ENCODE measurements at regions not wholly inside any gene's neighbourhood (a gene's known extent, or its start where the extent isn't known, plus 50 kb on each side); places are given as distances from the start of the nearest gene placed in this dataset.

GRCh38 chr11:30165652-30166051 is 65.2 kb upstream of the FSHB start:
- ATAC-seq = no peak
- TF ChIP-seq CREB5 (CRISPR knock-in tag; IDR thresholded peaks at IDR 0.05; ENCODE audit: low read depth) (no peak), TCF4 (CRISPR knock-in tag; IDR thresholded peaks at IDR 0.05; ENCODE audit: borderline replicate concordance) (no peak), ISL1 (CRISPR knock-in tag; IDR thresholded peaks at IDR 0.05) (no peak), ZC3H10 (CRISPR knock-in tag; IDR thresholded peaks at IDR 0.05) (no peak), ZNF8 (CRISPR knock-in tag; IDR thresholded peaks at IDR 0.05) (no peak), ZNF70 (CRISPR knock-in tag; IDR thresholded peaks at IDR 0.05) (no peak), RARB (CRISPR knock-in tag; IDR thresholded peaks at IDR 0.05) (no peak), SNAI2 (CRISPR knock-in tag; IDR thresholded peaks at IDR 0.05) (no peak), TOX (CRISPR knock-in tag; IDR thresholded peaks at IDR 0.05; ENCODE audit: borderline replicate concordance) (no peak), BACH2 (CRISPR knock-in tag; IDR thresholded peaks at IDR 0.05; ENCODE audit: borderline replicate concordance) (no peak), ZFP3 (CRISPR knock-in tag; IDR thresholded peaks at IDR 0.05) (no peak), GLIS3 (CRISPR knock-in tag; IDR thresholded peaks at IDR 0.05) (no peak), PATZ1 (CRISPR knock-in tag; IDR thresholded peaks at IDR 0.05; ENCODE audit: borderline replicate concordance) (no peak), ARNTL (CRISPR knock-in tag; IDR thresholded peaks at IDR 0.05; ENCODE audit: borderline replicate concordance, low read depth) (no peak), ZFP30 (CRISPR knock-in tag; IDR thresholded peaks at IDR 0.05) (no peak), ESRRG (CRISPR knock-in tag; IDR thresholded peaks at IDR 0.05) (no peak)
- TF ChIP-seq, protein P1, sequence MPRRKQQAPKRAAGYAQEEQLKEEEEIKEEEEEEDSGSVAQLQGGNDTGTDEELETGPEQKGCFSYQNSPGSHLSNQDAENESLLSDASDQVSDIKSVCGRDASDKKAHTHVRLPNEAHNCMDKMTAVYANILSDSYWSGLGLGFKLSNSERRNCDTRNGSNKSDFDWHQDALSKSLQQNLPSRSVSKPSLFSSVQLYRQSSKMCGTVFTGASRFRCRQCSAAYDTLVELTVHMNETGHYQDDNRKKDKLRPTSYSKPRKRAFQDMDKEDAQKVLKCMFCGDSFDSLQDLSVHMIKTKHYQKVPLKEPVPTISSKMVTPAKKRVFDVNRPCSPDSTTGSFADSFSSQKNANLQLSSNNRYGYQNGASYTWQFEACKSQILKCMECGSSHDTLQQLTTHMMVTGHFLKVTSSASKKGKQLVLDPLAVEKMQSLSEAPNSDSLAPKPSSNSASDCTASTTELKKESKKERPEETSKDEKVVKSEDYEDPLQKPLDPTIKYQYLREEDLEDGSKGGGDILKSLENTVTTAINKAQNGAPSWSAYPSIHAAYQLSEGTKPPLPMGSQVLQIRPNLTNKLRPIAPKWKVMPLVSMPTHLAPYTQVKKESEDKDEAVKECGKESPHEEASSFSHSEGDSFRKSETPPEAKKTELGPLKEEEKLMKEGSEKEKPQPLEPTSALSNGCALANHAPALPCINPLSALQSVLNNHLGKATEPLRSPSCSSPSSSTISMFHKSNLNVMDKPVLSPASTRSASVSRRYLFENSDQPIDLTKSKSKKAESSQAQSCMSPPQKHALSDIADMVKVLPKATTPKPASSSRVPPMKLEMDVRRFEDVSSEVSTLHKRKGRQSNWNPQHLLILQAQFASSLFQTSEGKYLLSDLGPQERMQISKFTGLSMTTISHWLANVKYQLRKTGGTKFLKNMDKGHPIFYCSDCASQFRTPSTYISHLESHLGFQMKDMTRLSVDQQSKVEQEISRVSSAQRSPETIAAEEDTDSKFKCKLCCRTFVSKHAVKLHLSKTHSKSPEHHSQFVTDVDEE (CRISPR knock-in tag; IDR thresholded peaks at IDR 0.05) = no peak

DNA sequence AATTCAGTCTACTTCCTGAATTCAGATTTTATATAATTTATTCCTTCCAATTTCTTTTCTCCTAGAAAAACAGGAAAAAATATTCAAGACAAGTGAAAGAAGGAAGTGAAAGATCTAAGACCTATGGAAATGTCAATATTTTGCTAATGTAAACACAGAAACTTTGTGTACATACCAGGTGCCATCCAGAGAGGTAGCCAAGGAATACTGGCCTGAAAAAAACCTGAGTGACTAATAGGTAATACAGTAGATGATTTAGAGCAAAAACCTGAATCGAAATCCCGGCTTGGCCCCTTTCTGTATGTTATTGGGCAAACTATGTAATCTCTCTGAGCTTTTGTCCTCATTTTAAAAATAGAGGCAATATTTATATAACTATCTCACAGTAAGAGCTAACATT is 59.2 kb upstream of the FSHB start:
- TF ChIP-seq ZFP3 (CRISPR knock-in tag; IDR thresholded peaks at IDR 0.05) (no peak), OSR1 (CRISPR knock-in tag; IDR thresholded peaks at IDR 0.05) (no peak), ZC3H10 (CRISPR knock-in tag; IDR thresholded peaks at IDR 0.05) (no peak), ARNTL (CRISPR knock-in tag; IDR thresholded peaks at IDR 0.05; ENCODE audit: borderline replicate concordance, low read depth) (no peak), GLIS3 (CRISPR knock-in tag; IDR thresholded peaks at IDR 0.05) (no peak), ZNF8 (CRISPR knock-in tag; IDR thresholded peaks at IDR 0.05) (no peak), ISL1 (CRISPR knock-in tag; IDR thresholded peaks at IDR 0.05) (no peak), CREB5 (CRISPR knock-in tag; IDR thresholded peaks at IDR 0.05; ENCODE audit: low read depth) (no peak), RARB (CRISPR knock-in tag; IDR thresholded peaks at IDR 0.05) (no peak), ZNF565 (CRISPR knock-in tag; conservative IDR thresholded peaks at IDR 0.05; ENCODE audit: low read depth) (no peak), TCF4 (CRISPR knock-in tag; IDR thresholded peaks at IDR 0.05; ENCODE audit: borderline replicate concordance) (no peak)
- TF ChIP-seq, protein P1 (CRISPR knock-in tag; IDR thresholded peaks at IDR 0.05) = no peak
- ATAC-seq = no peak

DNA sequence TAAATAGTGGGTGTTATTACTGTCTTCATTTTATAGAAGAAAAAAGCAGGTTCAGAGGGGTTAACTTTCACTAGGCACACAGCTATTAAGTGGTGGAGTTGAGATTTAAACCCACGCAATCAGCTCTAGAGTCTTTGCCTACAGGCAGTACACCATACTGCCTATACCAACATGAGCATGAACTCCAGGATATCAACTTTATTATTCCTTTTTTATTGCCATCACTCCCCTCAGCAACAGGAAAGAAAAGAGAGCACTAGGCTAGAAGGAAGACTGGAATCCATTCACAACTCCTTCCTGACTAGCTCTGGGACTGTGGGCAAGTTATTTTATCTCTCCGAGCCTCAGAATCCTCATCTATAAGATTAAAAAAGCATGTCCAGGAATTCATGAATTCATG is 58.7 kb upstream of the FSHB start:
- no peak for ATAC-seq
- TF ChIP-seq PPARA (CRISPR knock-in tag; IDR thresholded peaks at IDR 0.05; ENCODE audit: borderline replicate concordance) (no peak), PATZ1 (CRISPR knock-in tag; IDR thresholded peaks at IDR 0.05; ENCODE audit: borderline replicate concordance) (no peak), GLIS3 (CRISPR knock-in tag; IDR thresholded peaks at IDR 0.05) (no peak), ZFP3 (CRISPR knock-in tag; IDR thresholded peaks at IDR 0.05) (no peak), CSRNP3 (CRISPR knock-in tag; IDR thresholded peaks at IDR 0.05) (no peak), ESRRG (CRISPR knock-in tag; IDR thresholded peaks at IDR 0.05) (no peak), CREB5 (CRISPR knock-in tag; IDR thresholded peaks at IDR 0.05; ENCODE audit: low read depth) (no peak)

Measured in SK-N-SH treated with all-trans-retinoic acid at 6 μM for 48 hours (cell line).